ENCODE measurements at regions not wholly inside any gene's neighbourhood (a gene's known extent, or its start where the extent isn't known, plus 50 kb on each side); places are given as distances from the start of the nearest gene placed in this dataset.

- H3K27me3 ChIP-seq: no peaks in the 10 kb centered on the region
- no peaks in the 10 kb centered on the region for H3K36me3 ChIP-seq
- no peak overlapping the region for H3K4me3 ChIP-seq
- no peak overlapping the region for H3K27ac ChIP-seq
- WGBS, 2 donors (ENCODE audit: low coverage in 1 of 2): 74 to 79% methylated on average over 4 of the region's 4 CpGs
- H3K4me1 ChIP-seq: no peaks in the 10 kb centered on the region
- TF ChIP-seq, protein P1, sequence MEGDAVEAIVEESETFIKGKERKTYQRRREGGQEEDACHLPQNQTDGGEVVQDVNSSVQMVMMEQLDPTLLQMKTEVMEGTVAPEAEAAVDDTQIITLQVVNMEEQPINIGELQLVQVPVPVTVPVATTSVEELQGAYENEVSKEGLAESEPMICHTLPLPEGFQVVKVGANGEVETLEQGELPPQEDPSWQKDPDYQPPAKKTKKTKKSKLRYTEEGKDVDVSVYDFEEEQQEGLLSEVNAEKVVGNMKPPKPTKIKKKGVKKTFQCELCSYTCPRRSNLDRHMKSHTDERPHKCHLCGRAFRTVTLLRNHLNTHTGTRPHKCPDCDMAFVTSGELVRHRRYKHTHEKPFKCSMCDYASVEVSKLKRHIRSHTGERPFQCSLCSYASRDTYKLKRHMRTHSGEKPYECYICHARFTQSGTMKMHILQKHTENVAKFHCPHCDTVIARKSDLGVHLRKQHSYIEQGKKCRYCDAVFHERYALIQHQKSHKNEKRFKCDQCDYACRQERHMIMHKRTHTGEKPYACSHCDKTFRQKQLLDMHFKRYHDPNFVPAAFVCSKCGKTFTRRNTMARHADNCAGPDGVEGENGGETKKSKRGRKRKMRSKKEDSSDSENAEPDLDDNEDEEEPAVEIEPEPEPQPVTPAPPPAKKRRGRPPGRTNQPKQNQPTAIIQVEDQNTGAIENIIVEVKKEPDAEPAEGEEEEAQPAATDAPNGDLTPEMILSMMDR (IDR thresholded peaks at IDR 0.05): no peak
- no peak for TF ChIP-seq POLR2AphosphoS5 (IDR thresholded peaks at IDR 0.05)
- no peak for TF ChIP-seq EP300 (IDR thresholded peaks at IDR 0.05; ENCODE audit: low read depth)
- TF ChIP-seq POLR2A (IDR thresholded peaks at IDR 0.05): no peak
- no peaks in the 10 kb centered on the region for H3K9me3 ChIP-seq
- in situ Hi-C loops (cut with MboI; ENCODE audit: low pct_ligation_motif_present in 1 of 4, low pct_unique_long_range_greater_than_20kb in 1 of 4, low sequenced_read_pairs in 3 of 4): no loop called here
- intact Hi-C loops (cut with DNase I; ENCODE audit: low total_unique reads): no loop called here
- DNase-seq: no peak
Measured at GRCh38 chr2:167833294-167833693, 414.1 kb downstream of the STK39 start.

DNA sequence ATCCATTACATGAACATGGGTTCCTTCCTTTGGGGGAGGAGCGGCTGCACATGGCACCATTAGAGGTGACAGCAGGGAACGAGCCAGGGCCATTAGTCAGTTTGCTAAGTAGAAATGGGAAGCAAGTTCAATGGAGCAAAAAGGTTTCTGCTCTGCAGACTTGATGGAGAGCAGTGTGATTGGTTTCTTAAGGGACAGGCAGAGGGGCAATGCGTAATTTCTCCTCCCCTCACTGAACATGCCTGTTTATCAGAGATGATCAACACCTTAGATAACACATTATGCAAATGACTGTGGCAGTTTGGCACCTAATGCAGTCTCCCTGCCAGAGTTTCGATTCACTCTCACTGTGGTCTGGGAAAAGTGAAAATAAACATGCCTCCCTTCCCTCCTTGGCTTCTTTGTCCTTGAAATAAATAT is 414.5 kb downstream of the STK39 start:
- Histone ChIP-seq H3K4me1 (no peaks in the 10 kb centered on the region), H3K27ac (no peak overlapping the region), H3K4me3 (no peak overlapping the region), H3K36me3 (no peaks in the 10 kb centered on the region), H3K9me3 (no peaks in the 10 kb centered on the region), H3K27me3 (no peaks in the 10 kb centered on the region)
- TF ChIP-seq EP300 (IDR thresholded peaks at IDR 0.05; ENCODE audit: low read depth) (no peak), POLR2AphosphoS5 (IDR thresholded peaks at IDR 0.05) (no peak), POLR2A (IDR thresholded peaks at IDR 0.05) (no peak)
- TF ChIP-seq, protein P1 (IDR thresholded peaks at IDR 0.05): no peak
- in situ Hi-C loops (cut with MboI; ENCODE audit: low pct_ligation_motif_present in 1 of 4, low pct_unique_long_range_greater_than_20kb in 1 of 4, low sequenced_read_pairs in 3 of 4): no loop called here
- intact Hi-C loops (cut with DNase I; ENCODE audit: low total_unique reads): no loop called here
- no peak for DNase-seq
- 60 to 63% methylated on average over 2 to 4 of the region's 4 CpGs for WGBS, 2 donors (ENCODE audit: low coverage in 1 of 2)

- 83 to 100% methylated on average over 2 to 10 of the region's 10 CpGs for WGBS, 2 donors (ENCODE audit: low coverage in 1 of 2)
- no peaks in the 10 kb centered on the region for H3K27me3 ChIP-seq
- no peaks in the 10 kb centered on the region for H3K36me3 ChIP-seq
- no peak overlapping the region for H3K27ac ChIP-seq
- H3K4me1 ChIP-seq: no peaks in the 10 kb centered on the region
- DNase-seq: no peak
- no peak for TF ChIP-seq POLR2A (IDR thresholded peaks at IDR 0.05)
- TF ChIP-seq, protein P1 (IDR thresholded peaks at IDR 0.05): no peak
- TF ChIP-seq EP300 (IDR thresholded peaks at IDR 0.05; ENCODE audit: low read depth): no peak
- TF ChIP-seq POLR2AphosphoS5 (IDR thresholded peaks at IDR 0.05): no peak
- H3K4me3 ChIP-seq: no peak overlapping the region
- in situ Hi-C loops (cut with MboI; ENCODE audit: low pct_ligation_motif_present in 1 of 4, low pct_unique_long_range_greater_than_20kb in 1 of 4, low sequenced_read_pairs in 3 of 4): no loop called here
- intact Hi-C loops (cut with DNase I; ENCODE audit: low total_unique reads): loop anchor here (2.0 kb wide), 1 partner anchor 23 kb away; no protein-coding TSS in a partner anchor
- H3K9me3 ChIP-seq: no peaks in the 10 kb centered on the region
Measured at GRCh38 chr2:167827352-167828097, 419.9 kb downstream of the STK39 start.

GRCh38 chr2:167826906-167827305 is 420.5 kb downstream of the STK39 start:
- Histone ChIP-seq H3K36me3 (no peaks in the 10 kb centered on the region), H3K4me1 (no peaks in the 10 kb centered on the region), H3K9me3 (no peaks in the 10 kb centered on the region), H3K27me3 (no peaks in the 10 kb centered on the region), H3K27ac (no peak overlapping the region), H3K4me3 (no peak overlapping the region)
- intact Hi-C loops (cut with DNase I; ENCODE audit: low total_unique reads) (no loop called here), in situ Hi-C loops (cut with MboI; ENCODE audit: low pct_ligation_motif_present in 1 of 4, low pct_unique_long_range_greater_than_20kb in 1 of 4, low sequenced_read_pairs in 3 of 4) (no loop called here)
- no peak for DNase-seq
- WGBS, 2 donors (ENCODE audit: low coverage in 1 of 2): 77% methylated on average over 3 of the region's 3 CpGs; no CpG with 5 or more reads in 1 of the 2 donors
- TF ChIP-seq POLR2AphosphoS5 (IDR thresholded peaks at IDR 0.05): no peak
- no peak for TF ChIP-seq POLR2A (IDR thresholded peaks at IDR 0.05)
- TF ChIP-seq EP300 (IDR thresholded peaks at IDR 0.05; ENCODE audit: low read depth): no peak
- TF ChIP-seq, protein P1 (IDR thresholded peaks at IDR 0.05): no peak

Measured in transverse colon (tissue), 4 donors.